Activated CD4-positive, alpha-beta T cell treated with anti-CD3 and anti-CD28 coated beads for 24 hours (primary cell): ENCODE measurements at regions not wholly inside any gene's neighbourhood (a gene's known extent, or its start where the extent isn't known, plus 50 kb on each side); places are given as distances from the start of the nearest gene placed in this dataset.
"Not testable (repeated sequence)": the region's sequence is repeated elsewhere in the genome, so short reads cannot be mapped to it uniquely, and the experiment has no call there.

Source experiments
- DNase-seq, 2 donors: peaks; one replicate each; pipeline ENCODE4 v3.0.0-alpha.2; 2020; ENCODE audit warnings: low read depth in 2 of 2

DNA sequence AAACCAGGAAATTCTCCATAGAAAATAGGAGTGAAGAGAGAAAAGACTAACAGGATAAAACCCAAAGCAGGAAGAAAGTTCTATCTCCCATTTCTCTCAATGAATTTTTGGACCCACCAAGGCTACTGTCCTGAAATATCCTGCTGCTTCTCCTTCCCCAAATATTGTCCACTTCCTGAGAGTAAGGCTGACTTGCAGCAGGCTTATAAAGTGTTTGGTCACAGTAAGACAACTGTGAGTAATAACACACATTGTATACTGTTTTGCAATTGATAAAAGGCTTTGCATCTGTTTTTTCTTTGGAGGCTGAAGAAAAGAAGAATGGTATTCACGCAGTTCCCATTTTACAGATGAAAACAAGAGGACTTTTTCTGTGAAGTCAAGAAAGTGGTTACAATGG, 52.8 kb downstream of the FOXD4L6 start:
- not testable (repeated sequence) for DNase-seq

DNA sequence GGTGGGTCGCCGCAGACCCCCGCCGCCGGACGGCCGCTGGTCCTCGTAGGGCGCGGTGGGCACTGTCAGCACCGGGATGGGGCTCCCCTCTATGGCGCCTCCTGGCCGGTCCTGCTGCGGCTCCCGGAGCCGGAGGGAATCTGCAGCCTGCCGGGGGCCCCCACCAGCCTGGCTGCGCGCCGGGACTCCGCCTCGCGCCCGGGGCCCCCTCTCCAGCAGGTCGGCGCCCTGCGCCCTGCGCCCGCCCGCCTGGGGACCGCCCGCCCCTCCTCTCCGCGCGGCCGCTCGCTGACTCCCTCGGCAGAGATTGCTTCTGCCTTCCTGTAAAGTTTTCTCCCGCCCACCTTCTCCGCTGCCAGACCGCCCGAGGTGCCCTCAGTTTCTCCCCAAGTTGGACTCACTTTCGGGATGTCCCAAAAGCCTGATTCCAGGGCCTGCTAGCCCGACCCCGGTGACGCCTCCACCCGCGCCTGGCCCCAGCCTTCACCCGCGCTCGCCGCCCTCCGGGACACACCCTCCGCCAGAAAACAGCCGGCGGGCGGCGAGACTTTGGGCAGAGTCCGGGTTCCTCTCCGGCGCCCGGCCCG, 54.0 kb downstream of the FOXD4L6 start:
- DNase-seq = not testable (repeated sequence)

DNA sequence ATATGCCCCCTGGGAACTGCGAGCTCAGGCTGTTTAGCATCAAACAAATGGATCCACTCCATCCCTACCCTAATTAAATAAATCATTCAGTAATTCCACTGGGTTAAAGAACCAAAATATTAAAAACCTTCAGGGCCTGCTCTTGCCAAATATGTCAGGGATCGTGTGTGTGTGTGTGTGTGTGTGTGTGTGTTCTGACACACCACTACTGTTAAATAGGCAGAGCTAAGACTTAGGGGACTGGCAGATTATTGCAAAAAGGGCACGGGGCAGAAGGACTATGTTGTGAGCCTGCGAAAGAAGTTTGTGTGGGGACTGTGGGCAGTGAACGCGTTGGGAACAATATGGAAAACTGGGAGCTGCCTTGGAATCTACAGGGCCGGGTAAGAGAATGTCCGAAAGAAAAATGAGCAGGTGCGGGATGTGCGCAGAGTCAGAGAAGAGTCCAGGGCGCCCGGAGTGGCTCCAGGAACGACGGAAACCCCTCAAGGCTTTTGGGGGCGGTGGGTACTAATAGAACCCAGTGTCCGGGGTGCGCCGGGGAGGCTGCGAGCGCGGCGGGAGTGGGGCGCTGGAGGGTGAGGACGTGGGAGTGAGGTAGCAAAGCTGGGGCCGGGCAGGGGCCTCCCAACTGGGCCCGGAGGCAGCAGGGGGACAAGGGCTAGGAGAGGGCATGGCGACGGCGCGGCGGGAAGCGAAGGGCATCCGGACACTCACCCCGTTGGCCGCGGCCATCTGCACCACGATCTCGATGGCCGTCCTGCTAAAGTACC, 54.8 kb downstream of the FOXD4L6 start:
- DNase-seq = not testable (repeated sequence)

- DNase-seq = not testable (repeated sequence)
Measured at GRCh38 chr9:41064125-41064795, 64.2 kb downstream of the FOXD4L6 start.

- DNase-seq = not testable (repeated sequence)
Measured at GRCh38 chr9:41063243-41063642, 65.2 kb downstream of the FOXD4L6 start.

DNA sequence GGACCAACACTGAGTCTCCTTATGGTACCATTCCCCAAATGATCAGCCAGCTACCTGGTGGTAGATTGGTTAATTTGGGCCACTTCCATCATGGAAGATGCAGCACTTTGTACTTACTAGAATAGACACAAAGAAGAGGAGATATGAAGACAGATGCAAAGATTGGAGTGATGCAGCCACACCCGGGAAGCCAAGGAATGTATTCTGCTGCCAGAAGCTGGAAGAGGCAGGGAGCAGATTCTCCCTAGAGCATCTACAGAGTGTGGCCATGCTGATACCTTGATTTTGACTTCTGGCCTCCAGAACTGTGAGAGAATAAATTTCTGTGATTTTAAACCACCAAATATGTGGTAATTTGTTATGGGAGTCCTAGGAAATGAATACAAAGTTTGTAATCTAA, 68.9 kb downstream of the FOXD4L6 start:
- not testable (repeated sequence) for DNase-seq

DNA sequence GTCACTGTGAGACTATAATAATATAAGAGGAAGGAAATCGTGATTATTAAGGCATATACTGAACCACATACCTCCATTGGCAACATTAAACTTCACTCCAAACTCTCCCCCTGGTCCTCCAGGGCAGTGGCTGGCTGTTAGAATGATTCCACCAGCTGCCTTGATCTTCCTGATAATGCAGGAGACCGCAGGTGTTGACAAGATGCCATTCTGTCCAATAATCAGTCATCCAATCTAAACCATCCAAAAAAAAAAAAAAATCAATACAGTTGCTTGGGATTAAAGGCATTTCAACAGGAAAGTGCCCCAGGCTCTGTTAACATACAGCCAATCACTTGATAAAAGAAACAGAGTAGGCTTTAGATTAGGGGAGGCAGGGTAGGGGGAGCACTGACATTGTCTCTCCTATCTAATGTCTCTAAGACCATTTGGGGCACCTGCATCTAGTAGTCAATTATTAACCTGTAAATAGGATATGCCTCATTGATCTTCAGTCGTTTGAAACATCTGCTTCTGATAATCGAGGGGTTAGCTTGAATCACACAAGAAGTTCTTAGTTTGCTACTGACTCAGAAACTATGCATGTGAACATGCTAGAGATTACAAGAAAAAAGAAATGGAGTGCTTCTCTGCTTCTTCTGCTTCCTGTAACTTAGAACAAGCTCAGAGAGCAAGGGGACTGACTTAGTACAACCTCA, 74.7 kb downstream of the FOXD4L6 start:
- not testable (repeated sequence) for DNase-seq

- not testable (repeated sequence) for DNase-seq
Measured at GRCh38 chr9:41048672-41049071, 79.8 kb downstream of the FOXD4L6 start.

DNA sequence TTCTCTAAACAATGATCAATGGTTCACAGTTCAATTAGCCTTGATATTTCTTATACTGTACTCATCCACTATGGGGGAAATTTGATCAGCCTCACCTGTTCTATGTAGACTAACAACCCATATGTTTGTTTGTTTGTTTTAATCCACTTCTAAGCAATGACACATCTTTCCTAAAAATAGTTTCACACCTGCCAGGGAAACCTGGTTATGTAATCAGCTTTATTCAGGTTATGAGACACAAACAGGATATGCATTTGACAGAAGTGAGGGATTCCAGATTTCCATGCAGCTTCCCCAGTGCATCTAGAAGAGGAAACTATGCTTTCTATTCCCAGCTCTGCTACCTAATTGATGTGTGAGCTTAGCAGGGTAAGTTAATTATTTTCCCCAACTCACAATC, 80.7 kb downstream of the FOXD4L6 start:
- DNase-seq = not testable (repeated sequence)

DNA sequence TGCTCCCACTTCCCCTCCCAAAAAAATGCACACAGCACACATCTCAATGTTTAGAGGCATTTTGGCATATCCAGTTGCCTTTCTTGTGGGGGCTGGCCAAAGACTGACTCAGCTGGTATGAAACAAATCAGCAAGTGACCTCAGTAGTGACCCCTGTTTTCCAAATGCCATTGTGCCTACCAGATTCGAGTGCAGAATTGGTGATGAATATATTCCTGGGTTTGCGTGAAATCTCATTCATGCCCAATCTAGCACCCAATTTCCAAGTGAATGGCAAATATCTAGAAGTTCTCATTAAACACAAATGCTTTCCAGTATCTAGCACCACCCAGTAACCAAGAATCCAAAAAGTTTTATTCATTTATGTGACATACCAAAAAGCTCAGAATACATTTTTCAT, 83.6 kb downstream of the FOXD4L6 start:
- DNase-seq = not testable (repeated sequence)

GRCh38 chr9:41043433-41043832, 85.0 kb downstream of the FOXD4L6 start:
- DNase-seq = not testable (repeated sequence)

DNA sequence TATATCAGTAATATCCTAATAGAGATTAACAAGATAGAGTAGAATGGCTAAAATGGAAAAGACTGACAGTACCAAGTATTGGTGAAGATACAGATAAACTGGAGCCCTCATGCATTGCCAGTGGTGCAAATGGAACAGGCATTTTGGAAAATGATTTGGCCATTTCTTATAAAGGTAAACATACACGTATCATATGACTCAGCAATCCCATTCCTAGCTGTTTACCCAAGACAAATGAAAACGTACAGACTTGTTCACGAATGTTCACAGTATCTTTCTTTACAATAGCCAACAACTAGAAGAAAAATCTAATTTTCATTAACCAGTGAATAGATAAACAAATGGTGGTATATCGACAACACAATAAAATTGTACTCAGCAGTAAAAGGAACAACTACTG, 86.4 kb downstream of the FOXD4L6 start:
- not testable (repeated sequence) for DNase-seq

GRCh38 chr9:41040705-41041342, 87.7 kb downstream of the FOXD4L6 start:
- DNase-seq = not testable (repeated sequence)

DNA sequence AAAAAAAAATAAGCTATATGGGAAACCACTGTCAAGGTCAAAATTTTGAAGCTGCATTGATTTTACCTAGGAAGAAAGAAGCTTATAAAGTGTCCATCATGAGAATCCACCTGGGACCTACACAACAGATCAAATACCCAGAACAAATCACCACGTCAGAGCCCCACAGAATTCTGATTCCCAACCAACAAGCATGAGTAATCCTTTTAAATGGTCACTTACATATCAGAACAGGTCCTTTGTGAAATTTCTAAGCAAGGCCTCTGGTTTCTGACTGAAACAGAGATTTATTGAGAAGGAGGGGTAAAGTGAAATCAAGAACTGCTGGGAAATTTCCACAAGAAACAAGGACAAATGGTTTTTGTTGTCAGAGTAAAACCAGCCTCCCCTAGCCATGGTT, 93.2 kb downstream of the FOXD4L6 start:
- not testable (repeated sequence) for DNase-seq

GRCh38 chr9:41034699-41035197, 93.7 kb downstream of the FOXD4L6 start:
- not testable (repeated sequence) for DNase-seq

DNA sequence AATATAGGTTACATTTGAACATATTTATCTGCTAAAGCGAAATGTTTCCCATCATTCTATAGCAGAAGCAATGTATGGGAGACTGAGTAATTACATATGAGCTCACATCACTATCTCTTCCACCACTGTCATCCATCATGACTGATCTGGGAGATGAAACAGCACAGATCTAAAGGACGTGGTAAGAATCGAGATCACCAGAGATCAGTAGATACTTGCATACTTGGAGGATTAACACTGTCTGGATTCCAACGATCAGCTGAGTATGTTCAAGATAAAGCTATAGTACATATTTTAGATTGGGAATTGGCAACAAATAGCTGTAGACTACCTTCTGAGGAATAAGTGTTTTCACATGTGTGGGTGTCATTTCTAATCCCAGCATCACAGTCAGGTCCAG, 94.6 kb downstream of the FOXD4L6 start:
- not testable (repeated sequence) for DNase-seq

GRCh38 chr9:41033360-41033759, 95.1 kb downstream of the FOXD4L6 start:
- not testable (repeated sequence) for DNase-seq

DNA sequence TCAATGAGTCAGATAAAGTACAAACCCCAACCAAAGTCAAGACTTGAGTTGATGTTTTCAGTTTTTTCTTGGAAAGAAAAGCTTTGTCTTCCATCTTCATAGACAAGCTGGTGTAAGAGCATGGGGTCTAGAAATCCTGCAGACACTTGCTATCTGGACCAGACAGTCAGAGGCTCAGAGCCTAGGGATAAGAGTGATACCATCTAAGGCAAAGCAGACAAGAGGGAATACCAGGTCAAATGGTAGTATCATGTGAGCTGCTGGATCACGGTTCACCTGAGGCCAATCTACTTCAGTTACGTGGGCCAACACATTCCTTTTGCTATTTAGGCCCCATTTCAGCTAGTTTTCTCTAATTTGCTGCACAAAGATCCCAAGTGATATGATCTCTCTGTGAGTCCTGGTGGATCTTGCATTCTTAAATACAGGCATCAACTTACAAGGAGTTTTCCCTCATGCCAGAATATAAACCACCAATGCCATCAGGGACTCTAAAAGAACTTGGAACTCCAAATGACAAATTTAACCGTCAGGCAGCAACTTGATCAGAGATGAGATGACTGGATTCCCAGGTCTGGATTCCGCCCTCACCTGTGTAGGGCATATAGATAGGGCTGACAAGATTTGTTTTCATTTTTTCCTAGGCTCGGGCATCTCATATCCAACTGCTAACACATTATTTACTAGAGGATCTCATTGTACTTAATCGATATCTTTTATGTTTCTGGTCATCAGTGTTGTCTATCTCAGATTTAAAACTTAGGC, 101.4 kb downstream of the FOXD4L6 start:
- DNase-seq = not testable (repeated sequence)

- DNase-seq = not testable (repeated sequence)
Measured at GRCh38 chr9:41022365-41022764, 106.1 kb downstream of the FOXD4L6 start.

- DNase-seq = not testable (repeated sequence)
Measured at GRCh38 chr9:41019858-41020562, 108.5 kb downstream of the FOXD4L6 start.
